IgD-negative memory B cell (primary cell): ENCODE measurements at regions not wholly inside any gene's neighbourhood (a gene's known extent, or its start where the extent isn't known, plus 50 kb on each side); places are given as distances from the start of the nearest gene placed in this dataset.

Source experiments
- H3K27ac Mint-ChIP-seq, 3 donors: one replicate each; pipeline ENCODE4 v1.8.0; 2020 to 2022; ENCODE audit warnings: mild to moderate bottlenecking in 3 of 3, mixed read lengths in 3 of 3, moderate library complexity in 1 of 3
- H3K27me3 Mint-ChIP-seq: one replicate; pipeline ENCODE4 v1.8.0; 2021; ENCODE audit warnings: mixed read lengths
- H3K36me3 Mint-ChIP-seq: one replicate; pipeline ENCODE4 v1.8.0; 2020; ENCODE audit warnings: mild to moderate bottlenecking, mixed read lengths
- H3K4me1 Mint-ChIP-seq, 3 donors: one replicate each; pipeline ENCODE4 v1.8.0; 2020 to 2022; ENCODE audit warnings: mixed read lengths in 3 of 3, mild to moderate bottlenecking in 1 of 3
- H3K4me3 Mint-ChIP-seq, 4 donors: one replicate each; pipeline ENCODE4 v1.8.0; 2020 to 2022; ENCODE audit warnings: mild to moderate bottlenecking in 4 of 4, mixed read lengths in 4 of 4, moderate library complexity in 3 of 4
- H3K9me3 Mint-ChIP-seq, 3 donors: one replicate each; pipeline ENCODE4 v1.8.0; 2020 to 2021; ENCODE audit warnings: mixed read lengths in 3 of 3, mild to moderate bottlenecking in 1 of 3

GRCh38 chr13:40236566-40237168 lies 429.8 kb downstream of the FOXO1 start:
- no peaks in the 10 kb centered on the region for H3K27me3 Mint-ChIP-seq
- no peaks in the 10 kb centered on the region for H3K4me1 Mint-ChIP-seq
- no peak overlapping the region for H3K27ac Mint-ChIP-seq
- H3K36me3 Mint-ChIP-seq = peaks cover 2% of the 10 kb centered on the region
- no peaks in the 10 kb centered on the region for H3K9me3 Mint-ChIP-seq
- no peak overlapping the region for H3K4me3 Mint-ChIP-seq

- H3K27ac Mint-ChIP-seq = no peak overlapping the region
- no peaks in the 10 kb centered on the region for H3K4me1 Mint-ChIP-seq
- H3K9me3 Mint-ChIP-seq = no peaks in the 10 kb centered on the region
- no peak overlapping the region for H3K4me3 Mint-ChIP-seq
- no peaks in the 10 kb centered on the region for H3K27me3 Mint-ChIP-seq
- no peaks in the 10 kb centered on the region for H3K36me3 Mint-ChIP-seq
Observed at GRCh38 chr13:40238761-40239160, 427.7 kb downstream of the FOXO1 start.

DNA sequence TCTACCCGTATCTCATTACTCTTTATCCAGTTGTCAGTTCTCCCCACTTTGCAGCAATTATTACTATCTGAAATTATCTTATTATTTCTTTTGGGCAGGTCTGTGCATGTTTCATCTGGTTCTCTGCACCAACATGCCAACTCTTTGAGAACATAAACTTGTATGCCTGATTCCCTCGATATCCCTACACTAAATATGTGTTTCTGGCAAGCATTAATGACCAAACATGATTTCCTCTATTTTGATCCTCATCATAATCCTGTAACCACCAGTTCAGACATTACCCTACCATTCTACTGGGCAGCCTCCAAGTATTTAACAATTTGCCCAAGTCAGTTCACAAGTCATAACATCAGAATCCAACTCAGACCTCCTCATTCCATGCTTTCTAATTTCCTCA lies 426.1 kb downstream of the FOXO1 start:
- H3K4me3 Mint-ChIP-seq = no peak overlapping the region
- H3K4me1 Mint-ChIP-seq = peaks cover 0 to 2% (median 0%) of the 10 kb centered on the region in 3 donors
- H3K36me3 Mint-ChIP-seq = no peaks in the 10 kb centered on the region
- H3K27me3 Mint-ChIP-seq = no peaks in the 10 kb centered on the region
- H3K9me3 Mint-ChIP-seq = no peaks in the 10 kb centered on the region
- H3K27ac Mint-ChIP-seq = no peak overlapping the region

- Mint-ChIP-seq H3K27ac (no peak overlapping the region), H3K36me3 (peaks cover 4% of the 10 kb centered on the region), H3K4me1 (peaks cover 0 to 3% (median 0%) of the 10 kb centered on the region in 3 donors), H3K4me3 (no peak overlapping the region), H3K9me3 (peaks cover 0 to 4% (median 0%) of the 10 kb centered on the region in 3 donors), H3K27me3 (no peaks in the 10 kb centered on the region)
Observed at GRCh38 chr13:40241125-40241798, 425.2 kb downstream of the FOXO1 start.

- Mint-ChIP-seq H3K27ac (no peak overlapping the region), H3K4me1 (peaks cover 0 to 3% (median 0%) of the 10 kb centered on the region in 3 donors), H3K36me3 (peaks cover 4% of the 10 kb centered on the region), H3K9me3 (peaks cover 0 to 4% (median 0%) of the 10 kb centered on the region in 3 donors), H3K27me3 (no peaks in the 10 kb centered on the region), H3K4me3 (no peak overlapping the region)
Observed at GRCh38 chr13:40243047-40243446, 423.4 kb downstream of the FOXO1 start.

GRCh38 chr13:40243982-40244381 lies 422.5 kb downstream of the FOXO1 start:
- peaks cover 0 to 3% (median 0%) of the 10 kb centered on the region in 3 donors for H3K4me1 Mint-ChIP-seq
- peaks cover 0 to 9% (median 0%) of the 10 kb centered on the region in 3 donors for H3K9me3 Mint-ChIP-seq
- no peaks in the 10 kb centered on the region for H3K27me3 Mint-ChIP-seq
- peaks cover 4% of the 10 kb centered on the region for H3K36me3 Mint-ChIP-seq
- no peak overlapping the region for H3K4me3 Mint-ChIP-seq
- no peak overlapping the region for H3K27ac Mint-ChIP-seq

DNA sequence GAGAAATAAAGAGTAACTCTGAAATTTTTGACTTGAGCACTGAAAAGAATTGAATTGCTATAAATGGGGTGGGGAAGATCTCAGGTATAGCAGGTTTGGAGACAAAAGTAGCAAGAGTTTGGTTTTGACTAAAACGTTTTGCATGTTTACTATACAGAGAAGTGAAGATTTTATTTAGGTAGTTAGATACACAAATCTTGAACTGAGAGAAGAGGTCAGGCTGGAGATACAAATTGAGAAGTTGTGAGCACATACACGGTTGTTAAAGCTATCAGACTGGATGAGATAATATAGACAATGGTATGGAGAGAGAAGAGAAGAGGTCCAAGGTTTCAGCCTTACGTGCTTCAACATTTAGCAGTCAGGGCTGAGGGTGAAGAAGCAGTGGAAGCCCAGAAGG lies 420.9 kb downstream of the FOXO1 start:
- Mint-ChIP-seq H3K9me3 (peaks cover 0 to 13% (median 2%) of the 10 kb centered on the region in 3 donors), H3K36me3 (peaks cover 4% of the 10 kb centered on the region), H3K4me1 (peaks cover 0 to 3% (median 0%) of the 10 kb centered on the region in 3 donors), H3K27me3 (no peaks in the 10 kb centered on the region), H3K4me3 (no peak overlapping the region), H3K27ac (no peak overlapping the region)

DNA sequence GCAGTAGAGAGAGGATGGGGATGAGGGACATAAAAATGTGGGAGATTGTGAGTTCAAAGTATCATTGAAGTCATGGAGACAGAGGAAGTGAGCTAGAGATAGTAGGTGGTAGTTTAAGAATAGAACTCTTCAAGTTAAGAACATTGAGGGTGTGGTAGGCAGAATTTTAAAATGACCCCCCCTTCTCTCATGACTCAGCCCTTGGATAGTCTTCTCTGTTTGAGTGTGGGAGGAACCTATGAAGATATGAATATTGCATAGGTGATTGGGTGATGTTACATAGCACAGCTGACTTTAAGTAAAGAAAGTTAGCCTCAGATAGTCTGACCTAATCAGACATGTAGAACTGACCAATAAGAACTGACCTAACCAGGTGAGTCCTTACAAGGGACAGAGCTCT lies 418.6 kb downstream of the FOXO1 start:
- Mint-ChIP-seq H3K4me1 (peaks cover 0 to 10% (median 4%) of the 10 kb centered on the region in 3 donors), H3K4me3 (no peak overlapping the region)

DNA sequence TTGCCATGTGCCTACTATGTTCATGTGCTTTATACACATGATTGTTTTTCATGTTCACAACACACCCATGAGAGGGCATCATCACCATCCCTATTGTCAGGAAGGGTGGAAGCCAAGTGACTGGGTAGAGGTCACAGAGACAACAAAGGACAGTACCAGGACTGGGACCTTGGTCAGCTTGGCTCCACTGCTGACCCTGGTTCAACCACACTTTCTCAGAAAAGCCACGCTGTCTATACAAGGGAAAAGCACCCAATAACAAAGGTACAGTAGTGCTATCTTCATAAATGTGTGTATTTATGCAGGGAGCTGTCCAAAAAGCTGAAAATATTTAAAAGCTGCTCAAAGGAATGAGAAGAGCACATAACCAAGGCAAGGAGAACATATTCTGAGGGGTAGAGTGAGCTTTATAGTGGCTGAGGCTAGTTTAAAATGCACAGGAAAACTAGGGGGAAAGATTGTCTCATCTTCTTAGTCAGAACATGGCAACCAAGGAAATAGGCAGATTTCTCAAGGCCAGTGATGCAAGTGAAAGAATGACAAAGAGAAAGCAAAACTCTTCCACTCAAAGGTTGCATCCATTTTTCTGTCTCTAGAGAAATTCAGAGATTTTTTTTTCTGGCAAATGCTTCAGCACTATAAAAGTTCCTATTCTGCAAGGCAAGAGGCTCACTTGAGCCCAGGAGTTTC lies 415.0 kb downstream of the FOXO1 start:
- Mint-ChIP-seq H3K27me3 (no peaks in the 10 kb centered on the region), H3K4me1 (peaks cover 0 to 6% (median 5%) of the 10 kb centered on the region in 3 donors), H3K4me3 (no peak overlapping the region), H3K36me3 (no peaks in the 10 kb centered on the region), H3K27ac (no peak overlapping the region), H3K9me3 (peaks cover 0 to 9% (median 2%) of the 10 kb centered on the region in 3 donors)

More for the DNA sequence above, 418.6 kb downstream of the FOXO1 start:
- H3K9me3 Mint-ChIP-seq = peaks cover 0 to 13% (median 2%) of the 10 kb centered on the region in 3 donors
- H3K27me3 Mint-ChIP-seq = no peaks in the 10 kb centered on the region
- H3K36me3 Mint-ChIP-seq = peaks cover 4% of the 10 kb centered on the region
- no peak overlapping the region for H3K27ac Mint-ChIP-seq

GRCh38 chr13:40252241-40252640 lies 414.2 kb downstream of the FOXO1 start:
- H3K27ac Mint-ChIP-seq = peak overlapping the region in 1 of 3 donors; percentile 6
- peaks cover 0 to 9% (median 2%) of the 10 kb centered on the region in 3 donors for H3K9me3 Mint-ChIP-seq
- H3K4me3 Mint-ChIP-seq = no peak overlapping the region
- no peaks in the 10 kb centered on the region for H3K27me3 Mint-ChIP-seq
- H3K36me3 Mint-ChIP-seq = no peaks in the 10 kb centered on the region
- peaks cover 0 to 6% (median 5%) of the 10 kb centered on the region in 3 donors for H3K4me1 Mint-ChIP-seq

GRCh38 chr13:40252676-40253075 lies 413.8 kb downstream of the FOXO1 start:
- peaks cover 0 to 9% (median 2%) of the 10 kb centered on the region in 3 donors for H3K9me3 Mint-ChIP-seq
- no peaks in the 10 kb centered on the region for H3K27me3 Mint-ChIP-seq
- peak overlapping the region in 1 of 3 donors; percentile 6 for H3K27ac Mint-ChIP-seq
- no peak overlapping the region for H3K4me3 Mint-ChIP-seq
- H3K36me3 Mint-ChIP-seq = no peaks in the 10 kb centered on the region
- H3K4me1 Mint-ChIP-seq = peaks cover 0 to 6% (median 5%) of the 10 kb centered on the region in 3 donors

- H3K9me3 Mint-ChIP-seq = peaks cover 0 to 2% (median 0%) of the 10 kb centered on the region in 3 donors
- H3K4me3 Mint-ChIP-seq = no peak overlapping the region
- H3K27ac Mint-ChIP-seq = no peak overlapping the region
- H3K27me3 Mint-ChIP-seq = no peaks in the 10 kb centered on the region
- peaks cover 0 to 6% (median 5%) of the 10 kb centered on the region in 3 donors for H3K4me1 Mint-ChIP-seq
- no peaks in the 10 kb centered on the region for H3K36me3 Mint-ChIP-seq
Observed at GRCh38 chr13:40254394-40254793, 412.0 kb downstream of the FOXO1 start.

GRCh38 chr13:40255551-40255950 lies 410.9 kb downstream of the FOXO1 start:
- H3K4me3 Mint-ChIP-seq = no peak overlapping the region
- no peaks in the 10 kb centered on the region for H3K36me3 Mint-ChIP-seq
- H3K4me1 Mint-ChIP-seq = peaks cover 1 to 6% (median 5%) of the 10 kb centered on the region in 3 donors
- no peaks in the 10 kb centered on the region for H3K27me3 Mint-ChIP-seq
- H3K27ac Mint-ChIP-seq = no peak overlapping the region
- no peaks in the 10 kb centered on the region for H3K9me3 Mint-ChIP-seq

- H3K36me3 Mint-ChIP-seq = no peaks in the 10 kb centered on the region
- no peak overlapping the region for H3K27ac Mint-ChIP-seq
- no peaks in the 10 kb centered on the region for H3K9me3 Mint-ChIP-seq
- H3K4me3 Mint-ChIP-seq = no peak overlapping the region
- peaks cover 0 to 1% (median 0%) of the 10 kb centered on the region in 3 donors for H3K4me1 Mint-ChIP-seq
- peaks cover 4% of the 10 kb centered on the region for H3K27me3 Mint-ChIP-seq
Observed at GRCh38 chr13:40259899-40260298, 406.5 kb downstream of the FOXO1 start.

GRCh38 chr13:40261336-40261735 lies 405.1 kb downstream of the FOXO1 start:
- Mint-ChIP-seq H3K27ac (no peak overlapping the region), H3K9me3 (no peaks in the 10 kb centered on the region), H3K36me3 (no peaks in the 10 kb centered on the region), H3K27me3 (peaks cover 4% of the 10 kb centered on the region), H3K4me1 (peaks cover 0 to 1% (median 0%) of the 10 kb centered on the region in 3 donors), H3K4me3 (no peak overlapping the region)
